GM23338 (cell line): ENCODE measurements at regions not wholly inside any gene's neighbourhood (a gene's known extent, or its start where the extent isn't known, plus 50 kb on each side); places are given as distances from the start of the nearest gene placed in this dataset.

Experiments used
- ATAC-seq: fragments of 200-7000 bp; cut with Tn5 transposase; 3 replicates; pipeline ENCODE4 v1.9.1; 2020
- DNase-seq: peaks from one replicate; pipeline ENCODE4 v3.0.0-alpha.2; 2015; ENCODE audit warnings: low spot score
- H2AFZ ChIP-seq: fragments of 200-600 bp; sonication (generic); 2 replicates; pipeline ENCODE4 v1.8.0; 2016; ENCODE audit warnings: antibody characterized with exemption, mild to moderate bottlenecking, moderate library complexity
- H3F3A ChIP-seq: fragments of 200-600 bp; sonication (generic); replicated peaks from 2 replicates; pipeline ENCODE4 v1.8.0; 2017; ENCODE audit warnings: antibody characterized with exemption, mixed run types, low read depth
- H3K27ac ChIP-seq: fragments of 200-600 bp; sonication (generic); 2 replicates; pipeline ENCODE4 v1.6.1; 2016; ENCODE audit warnings: low read depth
- H3K27me3 ChIP-seq: fragments of 200-600 bp; sonication (generic); 2 replicates; pipeline ENCODE4 v1.8.0; 2016; ENCODE audit warnings: mild to moderate bottlenecking, mixed run types, moderate library complexity; ENCODE audit not compliant: insufficient read depth
- H3K36me3 ChIP-seq: fragments of 200-600 bp; sonication (generic); 2 replicates; pipeline ENCODE4 v1.8.0; 2016; ENCODE audit warnings: mild to moderate bottlenecking; ENCODE audit not compliant: insufficient read depth
- H3K4me1 ChIP-seq: fragments of 200-600 bp; sonication (generic); 2 replicates; pipeline ENCODE4 v1.8.0; 2016; ENCODE audit warnings: mild to moderate bottlenecking, moderate library complexity; ENCODE audit not compliant: insufficient read depth
- H3K4me2 ChIP-seq: fragments of 200-600 bp; sonication (generic); 2 replicates; pipeline ENCODE4 v1.7.1; 2017; ENCODE audit warnings: mixed run types
- H3K4me3 ChIP-seq: fragments of 200-600 bp; sonication (generic); 2 replicates; pipeline ENCODE4 v1.6.1; 2016; ENCODE audit warnings: mixed run types
- H3K79me2 ChIP-seq: fragments of 200-600 bp; sonication (generic); replicated peaks from 2 replicates; pipeline ENCODE4 v1.8.0; 2017; ENCODE audit warnings: mild to moderate bottlenecking; ENCODE audit not compliant: insufficient read depth
- H3K9me2 ChIP-seq: fragments of 200-600 bp; sonication (generic); 2 replicates; pipeline ENCODE4 v1.8.0; 2017; ENCODE audit not compliant: insufficient read depth
- H4K20me1 ChIP-seq: fragments of 200-600 bp; sonication (generic); replicated peaks from 2 replicates; pipeline ENCODE4 v1.8.0; 2017; ENCODE audit warnings: mild to moderate bottlenecking; ENCODE audit not compliant: insufficient read depth
- H3K27ac Mint-ChIP-seq: 2 replicates; pipeline ENCODE4 v1.8.0; 2020; ENCODE audit warnings: inconsistent platforms, mild to moderate bottlenecking, moderate library complexity, mixed read lengths
- H3K27me3 Mint-ChIP-seq: 3 replicates; pipeline ENCODE4 v1.8.0; 2022; ENCODE audit warnings: low read depth, mild to moderate bottlenecking, moderate library complexity, mixed read lengths, inconsistent platforms; ENCODE audit not compliant: insufficient read depth, poor library complexity
- H3K36me3 Mint-ChIP-seq: 3 replicates; pipeline ENCODE4 v1.8.0; 2021; ENCODE audit warnings: low read depth, mild to moderate bottlenecking, inconsistent platforms, moderate library complexity, mixed read lengths
- H3K4me1 Mint-ChIP-seq: 3 replicates; pipeline ENCODE4 v1.8.0; 2020; ENCODE audit warnings: mild to moderate bottlenecking, inconsistent platforms, mixed read lengths
- H3K4me3 Mint-ChIP-seq: 3 replicates; pipeline ENCODE4 v1.8.0; 2021; ENCODE audit warnings: moderate library complexity, mild to moderate bottlenecking, inconsistent platforms, mixed read lengths
- H3K9me3 Mint-ChIP-seq: 3 replicates; pipeline ENCODE4 v1.8.0; 2020; ENCODE audit warnings: moderate library complexity, mild to moderate bottlenecking, inconsistent platforms, mixed read lengths
- EZH2 ChIP-seq: fragments of 200-600 bp; sonication (generic); IDR thresholded peaks from one replicate; pipeline ENCODE4 v1.8.0; 2017; ENCODE audit warnings: antibody characterized with exemption, mild to moderate bottlenecking, low read depth; ENCODE audit not compliant: unreplicated experiment
- NANOG ChIP-seq: IDR thresholded peaks from 2 replicates; pipeline ENCODE4 v1.6.1; 2016; ENCODE audit warnings: antibody characterized with exemption, borderline replicate concordance
- STAT1 ChIP-seq: IDR thresholded peaks from one replicate; pipeline ENCODE4 v1.6.1; 2016; ENCODE audit warnings: antibody characterized with exemption; ENCODE audit not compliant: unreplicated experiment
- ZNF114 ChIP-seq: fragments of 250-450 bp; sonication (Bioruptor Pico); IDR thresholded peaks from 2 replicates; pipeline ENCODE4 v1.5.0; 2020; ENCODE audit warnings: mild to moderate bottlenecking, moderate library complexity
- ZNF331 ChIP-seq: fragments of 250-450 bp; sonication (Bioruptor Pico); IDR thresholded peaks from 2 replicates; pipeline ENCODE4 v1.5.0; 2020; ENCODE audit warnings: low read depth, mild to moderate bottlenecking, moderate library complexity
- TF ChIP-seq, protein P1 (sequence below): IDR thresholded peaks from one replicate; pipeline ENCODE4 v1.6.1; 2018; ENCODE audit warnings: antibody characterized with exemption; ENCODE audit not compliant: unreplicated experiment

- TF ChIP-seq, protein P1, sequence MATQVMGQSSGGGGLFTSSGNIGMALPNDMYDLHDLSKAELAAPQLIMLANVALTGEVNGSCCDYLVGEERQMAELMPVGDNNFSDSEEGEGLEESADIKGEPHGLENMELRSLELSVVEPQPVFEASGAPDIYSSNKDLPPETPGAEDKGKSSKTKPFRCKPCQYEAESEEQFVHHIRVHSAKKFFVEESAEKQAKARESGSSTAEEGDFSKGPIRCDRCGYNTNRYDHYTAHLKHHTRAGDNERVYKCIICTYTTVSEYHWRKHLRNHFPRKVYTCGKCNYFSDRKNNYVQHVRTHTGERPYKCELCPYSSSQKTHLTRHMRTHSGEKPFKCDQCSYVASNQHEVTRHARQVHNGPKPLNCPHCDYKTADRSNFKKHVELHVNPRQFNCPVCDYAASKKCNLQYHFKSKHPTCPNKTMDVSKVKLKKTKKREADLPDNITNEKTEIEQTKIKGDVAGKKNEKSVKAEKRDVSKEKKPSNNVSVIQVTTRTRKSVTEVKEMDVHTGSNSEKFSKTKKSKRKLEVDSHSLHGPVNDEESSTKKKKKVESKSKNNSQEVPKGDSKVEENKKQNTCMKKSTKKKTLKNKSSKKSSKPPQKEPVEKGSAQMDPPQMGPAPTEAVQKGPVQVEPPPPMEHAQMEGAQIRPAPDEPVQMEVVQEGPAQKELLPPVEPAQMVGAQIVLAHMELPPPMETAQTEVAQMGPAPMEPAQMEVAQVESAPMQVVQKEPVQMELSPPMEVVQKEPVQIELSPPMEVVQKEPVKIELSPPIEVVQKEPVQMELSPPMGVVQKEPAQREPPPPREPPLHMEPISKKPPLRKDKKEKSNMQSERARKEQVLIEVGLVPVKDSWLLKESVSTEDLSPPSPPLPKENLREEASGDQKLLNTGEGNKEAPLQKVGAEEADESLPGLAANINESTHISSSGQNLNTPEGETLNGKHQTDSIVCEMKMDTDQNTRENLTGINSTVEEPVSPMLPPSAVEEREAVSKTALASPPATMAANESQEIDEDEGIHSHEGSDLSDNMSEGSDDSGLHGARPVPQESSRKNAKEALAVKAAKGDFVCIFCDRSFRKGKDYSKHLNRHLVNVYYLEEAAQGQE = no peak
Measured at GRCh38 chr5:9710069-9710468, 79.9 kb upstream of the TAS2R1 start (continued).

DNA sequence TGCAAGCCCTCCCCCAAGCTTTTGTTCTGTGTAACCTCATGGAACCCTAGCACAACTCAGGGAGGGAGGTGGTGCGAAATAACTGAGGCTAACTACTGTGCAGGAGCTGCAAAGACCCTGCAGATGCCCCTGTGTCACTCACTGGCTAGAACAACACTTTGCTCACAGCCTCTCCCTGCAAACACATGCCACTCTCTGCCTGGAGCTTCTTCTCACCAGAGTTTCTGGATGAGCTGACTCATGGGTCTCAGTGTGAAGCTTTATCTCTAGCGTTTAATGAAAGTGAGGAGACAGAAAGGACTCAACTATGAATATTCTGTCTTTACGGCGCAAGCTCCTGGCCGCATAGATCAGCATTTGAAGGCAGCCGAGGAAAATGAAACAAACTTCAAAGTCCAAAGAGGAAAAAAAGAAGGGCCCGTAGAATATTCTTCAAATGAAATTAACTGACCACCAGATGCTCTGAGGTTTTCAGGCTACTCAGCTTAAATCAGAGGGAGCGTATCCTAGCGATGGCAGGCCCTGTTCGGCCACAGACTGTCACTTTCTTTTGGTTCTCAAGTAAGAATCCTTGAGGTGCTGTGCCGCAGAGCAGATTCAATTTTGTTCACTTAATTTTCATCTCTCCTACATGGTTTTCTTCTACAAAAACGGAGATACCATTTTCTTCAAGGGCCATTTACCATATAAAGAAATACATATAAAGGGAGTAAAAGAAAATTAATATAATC is 77.7 kb upstream of the TAS2R1 start:
- Histone ChIP-seq H3K4me1 (0 out of 2 replicates have a peak, but pooled peaks cover 5% of the 10 kb centered on the region), H3K79me2 (no peaks in the 10 kb centered on the region), H4K20me1 (no peaks in the 10 kb centered on the region), H3K4me2 (no peak overlapping the region), H2AFZ (peak overlapping the region; percentile 89), H3K4me3 (no peak overlapping the region), H3K27me3 (no peaks in the 10 kb centered on the region), H3F3A (no peaks in the 10 kb centered on the region), H3K9me2 (peaks cover 18% of the 10 kb centered on the region; the same call in 1 of the 2 replicates), H3K27ac (no peak overlapping the region), H3K36me3 (no peaks in the 10 kb centered on the region)
- peaks cover 5% of the 10 kb centered on the region; the same call in 2 of the 3 replicates for H3K4me1 Mint-ChIP-seq
- H3K27ac Mint-ChIP-seq = no peak overlapping the region; the same call in 1 of the 2 replicates
- H3K27me3 Mint-ChIP-seq = no peaks in the 10 kb centered on the region
- ATAC-seq (no peak), DNase-seq (peak; percentile 2)
- no peaks in the 10 kb centered on the region for H3K36me3 Mint-ChIP-seq
- H3K9me3 Mint-ChIP-seq = no peaks in the 10 kb centered on the region
- H3K4me3 Mint-ChIP-seq = no peak overlapping the region
- no peak for TF ChIP-seq EZH2
- TF ChIP-seq, protein P1 = no peak
- no peak for TF ChIP-seq ZNF331 (CRISPR knock-in tag)
- no peak for TF ChIP-seq STAT1
- no peak for TF ChIP-seq NANOG
- no peak for TF ChIP-seq ZNF114 (CRISPR knock-in tag)
